ENCODE measurements at regions not wholly inside any gene's neighbourhood (a gene's known extent, or its start where the extent isn't known, plus 50 kb on each side); places are given as distances from the start of the nearest gene placed in this dataset.

DNA sequence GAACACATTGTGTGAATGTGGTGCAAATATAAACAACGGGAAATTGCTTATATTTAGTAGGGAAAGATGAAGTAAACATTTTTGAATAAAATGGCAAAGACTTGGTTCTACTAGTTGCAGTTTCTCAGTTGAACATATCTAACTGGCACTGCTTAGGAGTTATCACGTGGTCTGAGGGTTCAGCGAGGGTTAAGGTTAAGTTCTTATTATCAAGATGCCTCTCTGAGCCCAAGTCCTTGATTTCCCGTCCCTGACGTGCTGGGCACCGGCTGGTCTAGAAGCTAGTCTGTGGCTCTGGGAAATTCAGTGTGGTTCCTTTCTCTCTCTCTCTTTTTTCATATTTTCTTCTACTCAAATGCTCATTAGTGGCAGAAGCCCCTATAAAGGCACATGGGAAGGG is 81.6 kb upstream of the PITX1 start:
- TF ChIP-seq, protein P1, sequence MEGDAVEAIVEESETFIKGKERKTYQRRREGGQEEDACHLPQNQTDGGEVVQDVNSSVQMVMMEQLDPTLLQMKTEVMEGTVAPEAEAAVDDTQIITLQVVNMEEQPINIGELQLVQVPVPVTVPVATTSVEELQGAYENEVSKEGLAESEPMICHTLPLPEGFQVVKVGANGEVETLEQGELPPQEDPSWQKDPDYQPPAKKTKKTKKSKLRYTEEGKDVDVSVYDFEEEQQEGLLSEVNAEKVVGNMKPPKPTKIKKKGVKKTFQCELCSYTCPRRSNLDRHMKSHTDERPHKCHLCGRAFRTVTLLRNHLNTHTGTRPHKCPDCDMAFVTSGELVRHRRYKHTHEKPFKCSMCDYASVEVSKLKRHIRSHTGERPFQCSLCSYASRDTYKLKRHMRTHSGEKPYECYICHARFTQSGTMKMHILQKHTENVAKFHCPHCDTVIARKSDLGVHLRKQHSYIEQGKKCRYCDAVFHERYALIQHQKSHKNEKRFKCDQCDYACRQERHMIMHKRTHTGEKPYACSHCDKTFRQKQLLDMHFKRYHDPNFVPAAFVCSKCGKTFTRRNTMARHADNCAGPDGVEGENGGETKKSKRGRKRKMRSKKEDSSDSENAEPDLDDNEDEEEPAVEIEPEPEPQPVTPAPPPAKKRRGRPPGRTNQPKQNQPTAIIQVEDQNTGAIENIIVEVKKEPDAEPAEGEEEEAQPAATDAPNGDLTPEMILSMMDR (conservative IDR thresholded peaks at IDR 0.05; ENCODE audit: low read length), result no peak
- no peak for TF ChIP-seq EZH2phosphoT487 (IDR thresholded peaks at IDR 0.05; ENCODE audit: borderline replicate concordance)
